HG03342 (cell line): ENCODE measurements at regions not wholly inside any gene's neighbourhood (a gene's known extent, or its start where the extent isn't known, plus 50 kb on each side); places are given as distances from the start of the nearest gene placed in this dataset.
"Not testable (repeated sequence)": the region's sequence is repeated elsewhere in the genome, so short reads cannot be mapped to it uniquely, and the experiment has no call there.

Source experiments
- ATAC-seq: cut with Tn5 transposase; IDR thresholded peaks from one replicate; pipeline ENCODE4 v1.9.1; 2021; ENCODE audit warnings: mild to moderate bottlenecking, moderate library complexity; ENCODE audit not compliant: unreplicated experiment

DNA sequence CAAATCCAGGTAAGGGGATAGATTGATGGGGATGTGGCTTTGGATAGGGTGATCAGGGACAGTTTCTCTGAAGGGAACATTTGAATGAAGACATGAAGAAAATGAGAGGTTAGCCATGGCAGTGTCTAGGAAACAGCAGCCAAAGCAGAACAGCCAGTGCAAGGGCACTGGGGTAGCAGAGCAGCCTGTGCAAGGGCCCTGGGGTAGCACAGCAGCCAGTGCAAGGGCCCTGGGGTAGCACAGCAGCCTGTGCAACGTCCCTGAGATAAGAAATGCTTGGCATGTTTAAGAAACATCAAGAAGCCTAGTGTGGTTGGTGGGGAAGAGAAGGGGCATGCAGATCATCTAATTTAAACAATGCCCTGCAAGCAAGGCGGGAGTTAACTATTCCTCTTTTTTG, 128.5 kb downstream of the IRX5 start:
- ATAC-seq, result no peak

DNA sequence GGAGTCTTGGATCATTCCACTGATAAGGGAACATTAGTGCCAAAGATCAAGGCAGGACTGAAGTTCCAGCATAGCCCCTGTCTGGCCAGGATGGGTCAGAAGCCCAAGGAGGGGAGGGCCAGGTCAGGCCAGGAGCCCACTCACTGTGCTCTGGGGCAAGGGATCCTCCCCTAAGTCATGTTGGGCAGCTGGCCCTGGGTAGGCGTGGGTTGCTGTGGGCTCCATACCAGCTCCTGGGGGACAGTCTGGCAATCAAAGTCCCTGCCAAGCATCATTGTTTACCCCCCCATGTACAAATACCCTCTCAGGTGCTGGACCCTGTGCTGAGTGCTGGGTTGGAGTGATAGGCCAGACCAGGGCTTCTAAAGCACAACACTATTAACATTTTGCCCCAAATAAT, 130.5 kb downstream of the IRX5 start:
- ATAC-seq, result no peak

DNA sequence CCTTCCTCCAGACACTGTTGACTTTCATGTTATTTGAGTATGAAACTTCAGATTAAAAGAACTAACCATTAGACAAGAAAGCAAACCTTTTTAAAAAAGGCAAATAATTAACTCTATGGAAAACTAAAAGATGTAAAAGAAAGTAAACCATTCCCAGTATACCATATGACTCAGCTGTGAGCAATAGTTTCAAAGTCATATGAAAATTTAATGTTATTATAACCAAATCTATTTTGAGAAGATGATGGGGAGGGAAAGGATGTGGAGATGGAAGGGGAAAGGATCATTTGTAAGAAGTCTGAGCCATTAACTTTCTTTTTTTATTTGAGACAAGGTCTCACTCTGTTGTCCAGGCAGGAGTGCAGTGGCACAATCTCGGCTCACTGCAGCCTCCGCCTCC, 131.8 kb downstream of the IRX5 start:
- no peak for ATAC-seq

DNA sequence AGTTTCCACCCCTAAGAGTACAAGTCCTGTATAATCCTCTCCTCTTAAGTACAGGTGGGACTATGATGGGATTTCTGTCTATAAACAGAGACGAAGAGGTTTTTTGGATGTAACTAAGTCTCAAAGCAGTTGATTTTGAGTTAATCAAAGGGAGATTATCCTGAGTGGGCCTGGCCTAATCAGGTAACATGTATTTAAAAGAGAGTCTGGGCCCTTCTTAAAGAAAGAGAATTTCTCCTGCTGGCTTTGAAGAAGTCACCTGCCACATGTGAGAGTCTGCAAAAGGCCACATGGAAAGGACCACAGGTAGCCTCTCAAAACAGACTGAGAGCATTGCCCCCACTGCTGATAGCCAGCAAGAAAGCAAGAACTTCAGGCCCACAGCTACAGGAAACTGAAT, 142.3 kb downstream of the IRX5 start:
- ATAC-seq, result no peak

DNA sequence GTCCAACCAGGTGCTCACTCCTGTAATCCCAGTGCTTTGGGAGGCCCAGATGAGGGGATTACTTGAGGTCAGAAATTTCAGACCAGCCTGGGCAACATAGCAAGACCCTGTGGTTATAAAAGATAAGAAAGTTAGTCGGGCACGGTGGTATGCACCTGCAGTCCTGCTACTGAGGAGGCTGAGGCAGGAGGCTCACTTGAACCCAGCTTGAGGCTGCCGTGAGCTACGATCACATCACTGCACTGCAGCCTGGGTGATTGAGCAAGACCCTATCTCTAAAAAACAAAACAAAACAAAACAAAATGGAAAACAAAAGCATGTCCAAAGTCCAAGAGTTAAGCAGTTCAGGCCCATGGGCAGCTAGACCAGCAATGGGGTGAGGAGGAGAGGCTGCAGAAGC, 143.2 kb downstream of the IRX5 start:
- ATAC-seq, result no peak

DNA sequence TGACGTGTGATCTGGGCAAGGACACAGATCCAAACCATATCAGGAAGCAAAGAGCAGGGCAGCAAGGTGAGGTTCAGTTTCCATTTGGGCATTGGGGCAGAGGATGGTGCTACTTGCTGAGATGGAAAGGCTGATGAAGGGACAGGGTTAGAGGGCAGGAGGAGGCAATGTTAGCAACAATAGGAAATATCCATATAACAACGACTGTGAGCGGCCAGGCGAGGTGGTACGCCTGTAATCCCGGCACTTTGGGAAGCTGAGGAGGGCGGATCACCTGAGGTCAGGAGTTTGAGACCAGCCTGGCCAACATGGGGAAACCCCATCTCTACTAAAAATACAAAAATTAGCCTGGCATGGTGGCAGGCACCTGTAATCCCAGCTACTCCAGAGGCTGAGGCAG, 144.5 kb downstream of the IRX5 start:
- ATAC-seq, result not testable (repeated sequence)

DNA sequence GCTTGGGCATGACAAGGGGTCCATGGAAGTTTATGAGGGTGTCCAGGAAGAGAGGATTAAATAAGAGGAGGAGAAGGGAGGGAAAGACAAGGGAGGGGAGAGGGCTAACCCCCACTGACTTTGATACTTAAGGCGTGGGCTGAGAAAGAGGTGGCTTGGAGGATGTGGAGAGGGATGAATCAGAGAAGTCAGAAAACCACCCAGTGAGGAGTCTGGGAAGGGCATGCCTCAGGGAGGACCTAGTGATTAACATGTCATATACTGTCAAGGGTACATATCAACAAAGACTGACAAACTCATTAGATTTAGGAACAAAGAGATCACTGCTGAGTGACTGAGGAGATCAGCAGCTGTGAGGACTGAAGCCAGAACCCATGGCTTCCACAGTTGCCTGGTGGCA, 145.4 kb downstream of the IRX5 start:
- ATAC-seq, result no peak

DNA sequence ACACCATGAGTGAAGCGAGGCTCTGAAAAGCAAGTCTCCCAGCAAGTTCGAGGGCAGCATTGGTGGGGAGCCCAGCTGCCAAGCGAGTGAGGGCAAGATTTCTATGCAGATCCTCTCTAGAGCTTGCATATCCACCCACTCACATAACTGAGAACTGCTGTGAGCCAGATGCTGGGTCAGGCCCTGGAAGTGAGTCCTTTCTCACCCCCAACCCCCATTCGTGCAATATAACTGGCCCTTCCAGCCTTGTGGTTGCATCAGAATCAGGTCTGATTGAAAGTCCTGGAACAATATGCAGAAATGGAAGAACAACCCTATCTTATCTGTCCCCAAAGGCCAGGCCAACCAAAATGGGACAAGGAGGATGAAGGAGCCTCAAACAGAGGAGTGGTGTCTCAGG, 146.6 kb downstream of the IRX5 start:
- ATAC-seq, result no peak

DNA sequence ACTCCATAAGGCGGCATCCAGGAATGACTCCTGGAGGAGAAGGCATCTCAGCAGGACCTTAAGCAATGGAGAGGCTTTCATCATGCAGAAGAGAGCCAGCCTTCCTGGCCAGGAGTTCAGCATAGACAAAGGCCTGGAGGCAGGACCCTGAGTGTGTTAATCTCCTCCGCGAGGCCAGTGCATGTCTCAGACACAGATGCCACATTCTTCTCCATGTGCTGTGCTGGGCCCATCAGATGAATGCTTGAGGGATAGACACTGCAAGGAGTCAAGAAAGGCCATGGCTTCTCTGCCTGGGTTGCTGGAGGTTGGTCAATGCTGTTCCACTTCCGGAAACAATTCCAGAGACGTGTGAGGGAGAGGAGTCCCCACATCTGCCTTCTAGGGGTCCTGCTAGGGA, 147.5 kb downstream of the IRX5 start:
- ATAC-seq, result no peak

DNA sequence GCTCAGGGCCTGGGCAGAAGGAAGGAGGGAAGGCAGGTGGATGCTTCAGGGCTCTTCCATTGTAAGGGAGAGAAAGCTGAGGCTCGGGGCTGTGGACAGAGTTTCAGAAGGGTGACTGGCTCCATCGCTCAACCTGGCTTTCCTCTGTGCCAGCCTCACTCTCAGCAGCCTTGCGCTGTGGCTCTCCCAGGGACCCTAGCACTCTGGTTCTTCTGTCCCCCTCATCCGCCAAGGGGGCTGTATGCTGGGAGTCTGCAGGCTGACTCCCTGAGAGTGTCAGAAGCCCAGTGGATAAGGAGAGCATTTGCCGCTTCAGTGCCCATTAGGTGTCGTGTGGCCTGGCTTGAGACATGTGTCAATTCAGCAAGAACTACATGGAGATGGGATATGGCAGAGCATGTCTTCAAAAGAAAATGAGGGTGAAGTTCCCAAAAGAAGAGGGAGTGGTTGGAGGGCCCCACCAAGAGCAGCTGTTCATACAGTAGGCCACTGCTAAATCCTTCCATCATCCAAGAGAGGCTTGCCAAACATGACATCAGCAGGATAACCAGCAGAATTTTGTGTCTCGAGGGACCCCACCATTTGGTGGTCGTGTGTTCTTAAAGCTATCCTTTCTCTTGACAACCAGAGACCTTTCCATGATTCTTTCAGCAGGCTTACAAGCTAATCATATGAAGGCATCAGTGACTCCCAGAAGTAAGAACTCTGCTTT, 148.2 kb downstream of the IRX5 start:
- ATAC-seq, result no peak

DNA sequence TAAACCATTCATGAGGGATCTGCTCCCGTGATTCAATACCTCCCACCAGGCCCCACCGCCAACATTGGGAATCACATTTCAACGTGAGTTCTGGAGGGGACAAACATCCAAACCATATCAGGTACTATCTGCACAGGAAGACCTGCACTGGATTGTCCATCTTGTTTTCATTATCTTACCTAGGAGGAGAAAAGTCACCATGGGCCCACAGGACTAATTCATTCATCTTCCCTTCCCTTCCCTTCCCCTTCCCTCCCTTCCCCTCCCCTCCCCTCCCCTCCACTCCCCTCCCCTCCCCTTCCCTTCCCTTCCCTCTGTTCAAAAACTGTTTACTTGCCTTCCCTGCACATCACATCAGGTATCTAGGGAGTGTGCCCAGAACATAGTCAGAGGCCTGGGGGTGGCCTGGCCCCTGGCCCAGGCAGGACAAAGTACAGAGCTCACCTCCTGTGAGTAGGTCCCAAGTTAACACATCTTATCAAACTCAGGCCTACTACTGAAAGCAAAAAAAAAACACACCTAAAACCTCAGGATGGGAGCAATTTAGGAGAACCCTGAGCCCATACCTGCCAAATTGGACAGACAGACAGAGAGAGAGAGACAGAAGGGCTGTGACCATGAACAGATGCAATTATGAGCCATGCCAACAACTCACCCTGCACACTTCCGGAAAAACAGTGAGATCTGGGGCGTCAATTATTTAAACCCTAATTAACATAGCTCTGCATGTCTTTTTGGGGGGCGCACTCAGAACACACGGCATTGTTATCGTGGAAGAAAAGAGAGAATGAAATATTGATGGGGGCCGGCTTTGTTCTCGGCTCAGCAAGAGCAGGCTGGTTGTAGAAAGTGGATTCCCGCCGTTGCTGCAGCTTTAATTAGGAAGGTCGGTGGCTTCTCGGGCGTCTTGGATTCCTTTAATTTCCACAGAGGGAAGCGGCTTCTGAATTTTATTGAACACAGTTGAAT, 151.2 kb downstream of the IRX5 start:
- ATAC-seq, result no peak

DNA sequence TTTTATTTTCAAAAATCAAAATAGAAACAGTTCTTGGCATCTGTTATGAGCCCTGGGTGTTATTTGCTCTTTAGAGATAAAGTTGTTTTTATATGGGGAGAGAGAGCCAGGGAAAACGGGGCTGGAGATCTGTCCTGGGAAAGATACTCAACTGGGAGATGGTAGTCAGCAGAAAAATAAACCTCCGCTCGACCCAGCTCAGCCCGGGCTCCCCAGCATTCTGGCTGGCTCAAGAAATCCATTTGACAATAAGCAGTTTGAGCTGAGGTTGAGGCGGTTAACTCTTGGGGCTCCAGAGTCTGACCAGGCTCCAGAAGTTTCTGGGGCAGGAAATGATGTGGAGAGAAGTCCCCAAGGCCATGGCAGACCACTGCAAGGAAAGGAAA, 151.9 kb downstream of the IRX5 start:
- no peak for ATAC-seq

DNA sequence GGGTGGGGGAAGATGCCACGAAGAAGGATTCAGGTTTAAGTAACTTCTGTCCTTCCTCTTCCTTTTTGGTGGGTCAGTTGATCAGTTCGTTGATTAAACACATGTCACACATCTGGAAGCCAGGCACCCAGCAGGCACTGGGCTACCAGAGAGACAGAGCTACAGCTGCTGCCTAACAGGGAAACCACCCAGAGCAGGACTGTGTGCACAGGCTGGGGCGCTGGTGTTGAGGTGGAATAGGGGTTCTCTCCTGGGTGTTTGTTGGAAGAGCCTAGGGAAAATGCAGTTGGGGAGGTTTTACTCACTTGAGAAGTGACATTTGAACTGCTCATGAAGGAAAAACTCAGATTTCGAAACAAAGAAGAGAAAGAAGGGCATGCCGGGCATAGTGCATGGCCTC, 152.4 kb downstream of the IRX5 start:
- ATAC-seq, result no peak

DNA sequence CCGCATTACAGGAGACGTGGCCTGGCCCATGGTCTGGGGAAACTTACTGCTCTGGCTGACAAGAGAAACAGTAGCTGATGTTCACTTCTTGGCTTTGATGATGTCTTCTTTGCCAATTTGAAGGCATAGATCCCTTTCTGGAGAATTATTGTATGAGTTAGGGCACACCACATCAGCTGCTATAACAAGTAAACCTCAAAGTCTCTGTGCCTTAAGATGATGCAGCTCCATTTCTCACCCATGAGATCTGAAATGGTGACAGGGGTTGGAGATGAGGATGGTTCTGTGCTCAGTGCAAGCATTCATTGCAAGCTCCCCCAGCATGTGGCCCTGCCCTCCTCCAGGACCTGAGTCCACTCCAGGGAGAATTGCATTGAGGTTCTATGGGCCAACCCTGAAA, 157.4 kb downstream of the IRX5 start:
- ATAC-seq, result no peak

DNA sequence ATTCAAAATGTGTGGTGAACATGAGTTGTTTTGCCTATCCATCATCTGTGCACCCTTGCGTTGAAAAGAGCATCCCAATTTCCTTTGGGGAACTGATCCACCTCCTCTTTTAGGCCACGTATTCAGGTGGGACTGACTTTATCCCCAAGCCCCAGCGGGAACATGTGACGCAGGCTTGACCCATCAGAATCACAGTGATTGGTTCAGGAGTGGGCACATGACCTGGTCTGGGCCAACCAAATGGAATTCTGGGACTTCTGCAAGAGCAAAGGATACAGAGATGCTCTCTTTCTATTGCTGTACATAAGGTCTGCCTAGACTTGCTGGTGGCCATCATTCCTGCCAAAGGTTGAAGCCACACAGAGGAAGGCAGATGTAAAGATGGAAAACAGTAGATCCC, 158.9 kb downstream of the IRX5 start:
- ATAC-seq, result no peak

DNA sequence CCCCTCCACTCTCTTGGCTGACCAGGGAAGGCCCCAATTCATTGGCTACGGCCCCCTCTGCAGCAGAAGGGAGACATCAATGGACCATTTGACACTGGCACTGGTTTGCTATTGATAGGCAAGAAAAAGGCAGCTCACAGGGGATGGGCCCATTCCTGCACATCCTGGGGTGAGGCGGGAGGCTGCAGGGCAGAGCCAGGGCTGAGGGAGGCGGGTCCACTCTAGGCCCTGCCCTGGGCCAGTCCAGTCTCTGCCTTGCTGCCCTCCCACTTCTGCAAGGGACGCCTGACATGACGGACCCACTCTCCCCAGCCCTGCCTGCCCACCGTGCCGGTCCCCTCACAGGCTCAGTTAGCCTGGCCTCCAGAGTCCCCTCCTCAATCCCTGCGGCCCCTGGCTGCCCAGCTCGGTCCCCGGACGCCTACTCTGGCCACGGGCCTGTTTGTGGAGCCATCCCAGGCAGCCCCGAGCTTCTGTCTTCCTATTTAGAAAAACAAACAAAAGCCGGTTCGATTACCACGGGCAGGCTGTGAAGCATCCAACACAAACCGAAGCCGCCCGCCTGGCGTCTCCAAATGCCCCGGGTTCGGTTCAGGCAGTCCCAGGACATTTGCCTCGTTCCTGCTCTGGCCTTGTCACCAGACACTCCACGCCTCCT, 160.7 kb downstream of the IRX5 start:
- ATAC-seq, result no peak

DNA sequence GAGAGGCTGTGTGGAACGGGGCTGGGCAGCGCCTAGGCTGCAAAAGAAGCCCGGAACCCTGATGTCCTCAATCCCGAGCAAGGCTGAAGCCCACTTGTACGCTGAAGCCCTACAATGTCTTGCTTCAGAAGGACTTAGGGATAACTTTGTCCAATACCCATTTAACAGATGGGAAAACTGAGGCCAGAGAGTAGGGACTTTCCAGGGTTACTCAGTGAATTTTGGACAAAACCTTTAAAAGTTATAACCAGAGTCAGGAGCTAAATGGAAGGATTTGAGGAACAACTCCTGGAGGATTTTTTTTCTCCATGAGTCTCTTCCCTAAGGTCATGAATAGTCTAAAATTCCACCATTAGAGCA, 161.2 kb downstream of the IRX5 start:
- ATAC-seq, result no peak

DNA sequence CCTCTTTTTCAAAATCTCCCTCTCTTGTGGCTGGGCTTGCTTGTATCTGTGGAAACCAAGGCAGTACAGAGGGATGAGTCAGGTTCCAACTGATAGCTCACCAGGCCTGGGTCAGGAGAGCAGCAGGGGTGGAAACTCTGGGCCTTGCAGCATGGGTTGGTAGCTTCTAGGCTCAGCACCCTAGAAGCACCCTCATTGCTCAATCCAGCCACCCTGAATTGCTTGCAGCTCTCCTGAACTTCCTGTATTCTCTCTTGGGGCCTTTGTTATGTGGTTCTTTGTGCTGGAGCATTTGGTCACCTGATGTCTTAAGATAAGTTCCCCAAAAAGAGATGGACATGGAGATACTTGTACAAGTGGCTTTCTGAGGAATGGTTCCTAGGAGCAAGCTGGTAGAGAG, 169.4 kb downstream of the IRX5 start:
- ATAC-seq, result no peak

DNA sequence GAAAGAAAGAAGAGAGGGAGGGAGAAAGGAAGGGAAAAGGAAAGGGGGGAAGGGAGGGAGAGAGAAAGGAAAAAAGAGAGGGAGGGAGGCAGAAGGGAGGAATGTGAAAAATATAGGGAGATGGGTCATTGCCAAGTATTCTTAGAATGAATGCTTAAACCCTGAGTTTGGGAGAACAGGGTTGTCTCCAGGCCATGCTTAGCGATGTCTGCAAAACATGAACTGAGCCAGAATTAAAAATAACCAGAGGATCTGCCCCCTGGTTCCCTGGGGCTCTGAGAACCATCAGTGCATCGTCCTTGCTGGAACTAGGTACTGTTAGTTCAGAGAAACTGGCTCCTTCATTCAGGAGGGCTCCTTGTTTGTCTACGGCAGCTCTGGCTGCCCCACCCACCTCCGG, 170.4 kb downstream of the IRX5 start:
- no peak for ATAC-seq

DNA sequence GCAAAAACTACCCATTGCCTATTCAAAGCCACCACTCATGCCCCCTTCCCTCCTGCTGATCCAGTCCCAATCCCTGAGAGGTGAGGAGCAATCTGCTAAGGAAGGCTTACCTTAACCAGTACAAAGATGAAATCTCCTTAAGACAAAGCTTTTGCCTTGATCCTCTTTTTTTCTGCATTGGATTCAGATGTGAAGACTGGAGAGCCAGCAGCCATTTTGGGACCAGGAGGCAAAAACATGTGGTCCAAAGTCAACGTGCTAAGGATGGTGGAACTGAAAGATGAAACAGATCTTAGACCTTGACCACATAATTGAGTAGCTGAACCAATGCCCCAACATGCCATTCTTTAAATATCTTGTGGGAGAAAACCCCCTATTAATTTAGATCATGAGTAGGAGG, 171.4 kb downstream of the IRX5 start:
- ATAC-seq, result no peak

DNA sequence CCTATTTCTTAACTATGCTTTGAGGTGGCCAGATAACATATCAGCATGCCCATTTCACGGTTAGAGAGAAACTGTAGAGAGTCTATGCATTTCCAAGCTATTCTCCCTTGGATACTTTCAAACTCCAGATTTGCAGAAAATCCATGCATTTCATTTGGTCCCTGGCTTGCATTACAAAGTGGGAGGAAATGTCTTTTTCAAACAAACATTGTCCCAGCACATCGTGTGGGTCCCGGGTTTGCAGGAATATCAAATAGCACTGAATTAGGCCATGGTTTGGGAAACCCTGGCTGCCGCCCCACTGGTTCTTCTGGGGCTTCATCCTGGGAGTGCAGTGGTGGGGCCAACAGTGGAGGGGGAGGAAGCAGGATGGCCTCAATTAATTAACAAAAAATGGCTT, 171.9 kb downstream of the IRX5 start:
- no peak for ATAC-seq

DNA sequence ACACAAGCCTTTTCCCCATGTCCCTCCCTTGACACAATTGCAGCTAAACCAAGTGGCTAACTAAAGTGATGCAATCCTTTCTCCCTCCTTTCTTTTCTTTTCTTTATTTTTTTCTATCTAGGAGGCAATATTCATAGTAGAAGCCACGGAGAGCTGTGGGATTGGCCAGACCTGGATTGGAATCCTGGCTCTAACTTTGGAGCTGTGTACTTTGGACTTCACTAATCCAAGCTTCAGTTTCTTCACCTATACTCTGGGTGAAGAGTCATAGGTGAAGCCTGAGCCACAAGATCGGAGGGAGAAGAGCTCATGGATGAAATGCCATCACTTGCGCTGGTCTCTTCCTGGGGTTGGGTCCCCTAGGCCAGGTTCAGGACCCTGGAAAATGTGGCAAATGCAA, 177.2 kb downstream of the IRX5 start:
- ATAC-seq, result no peak
